ENCODE measurements at regions not wholly inside any gene's neighbourhood (a gene's known extent, or its start where the extent isn't known, plus 50 kb on each side); places are given as distances from the start of the nearest gene placed in this dataset.

- TF ChIP-seq, protein P1, sequence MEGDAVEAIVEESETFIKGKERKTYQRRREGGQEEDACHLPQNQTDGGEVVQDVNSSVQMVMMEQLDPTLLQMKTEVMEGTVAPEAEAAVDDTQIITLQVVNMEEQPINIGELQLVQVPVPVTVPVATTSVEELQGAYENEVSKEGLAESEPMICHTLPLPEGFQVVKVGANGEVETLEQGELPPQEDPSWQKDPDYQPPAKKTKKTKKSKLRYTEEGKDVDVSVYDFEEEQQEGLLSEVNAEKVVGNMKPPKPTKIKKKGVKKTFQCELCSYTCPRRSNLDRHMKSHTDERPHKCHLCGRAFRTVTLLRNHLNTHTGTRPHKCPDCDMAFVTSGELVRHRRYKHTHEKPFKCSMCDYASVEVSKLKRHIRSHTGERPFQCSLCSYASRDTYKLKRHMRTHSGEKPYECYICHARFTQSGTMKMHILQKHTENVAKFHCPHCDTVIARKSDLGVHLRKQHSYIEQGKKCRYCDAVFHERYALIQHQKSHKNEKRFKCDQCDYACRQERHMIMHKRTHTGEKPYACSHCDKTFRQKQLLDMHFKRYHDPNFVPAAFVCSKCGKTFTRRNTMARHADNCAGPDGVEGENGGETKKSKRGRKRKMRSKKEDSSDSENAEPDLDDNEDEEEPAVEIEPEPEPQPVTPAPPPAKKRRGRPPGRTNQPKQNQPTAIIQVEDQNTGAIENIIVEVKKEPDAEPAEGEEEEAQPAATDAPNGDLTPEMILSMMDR (IDR thresholded peaks at IDR 0.05), result no peak
- TF ChIP-seq, protein P2, sequence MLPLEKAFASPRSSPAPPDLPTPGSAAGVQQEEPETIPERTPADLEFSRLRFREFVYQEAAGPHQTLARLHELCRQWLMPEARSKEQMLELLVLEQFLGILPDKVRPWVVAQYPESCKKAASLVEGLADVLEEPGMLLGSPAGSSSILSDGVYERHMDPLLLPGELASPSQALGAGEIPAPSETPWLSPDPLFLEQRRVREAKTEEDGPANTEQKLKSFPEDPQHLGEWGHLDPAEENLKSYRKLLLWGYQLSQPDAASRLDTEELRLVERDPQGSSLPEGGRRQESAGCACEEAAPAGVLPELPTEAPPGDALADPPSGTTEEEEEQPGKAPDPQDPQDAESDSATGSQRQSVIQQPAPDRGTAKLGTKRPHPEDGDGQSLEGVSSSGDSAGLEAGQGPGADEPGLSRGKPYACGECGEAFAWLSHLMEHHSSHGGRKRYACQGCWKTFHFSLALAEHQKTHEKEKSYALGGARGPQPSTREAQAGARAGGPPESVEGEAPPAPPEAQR (CRISPR knock-in tag; IDR thresholded peaks at IDR 0.05), result no peak
- no peak for TF ChIP-seq NFE2L1 (CRISPR knock-in tag; IDR thresholded peaks at IDR 0.05)
- no peak for TF ChIP-seq SMAD3 (CRISPR knock-in tag; IDR thresholded peaks at IDR 0.05; ENCODE audit: borderline replicate concordance)
- TF ChIP-seq CBFB (CRISPR knock-in tag; IDR thresholded peaks at IDR 0.05; ENCODE audit: low read depth), result no peak
- TF ChIP-seq E2F5 (CRISPR knock-in tag; IDR thresholded peaks at IDR 0.05), result no peak
- TF ChIP-seq IRF2 (CRISPR knock-in tag; IDR thresholded peaks at IDR 0.05; ENCODE audit: borderline replicate concordance, low read depth), result no peak
- TF ChIP-seq AR (CRISPR knock-in tag; IDR thresholded peaks at IDR 0.05), result no peak
- no peak for TF ChIP-seq E2F1 (CRISPR knock-in tag; IDR thresholded peaks at IDR 0.05)
- no peak for TF ChIP-seq OVOL2 (CRISPR knock-in tag; IDR thresholded peaks at IDR 0.05; ENCODE audit: borderline replicate concordance)
- no peak for TF ChIP-seq USF2 (CRISPR knock-in tag; IDR thresholded peaks at IDR 0.05)
Observed at GRCh38 chr1:82752046-82752445, 951.3 kb downstream of the ADGRL2 start.
